ENCODE measurements at regions not wholly inside any gene's neighbourhood (a gene's known extent, or its start where the extent isn't known, plus 50 kb on each side); places are given as distances from the start of the nearest gene placed in this dataset.

- Histone ChIP-seq H3K4me3 (ENCODE audit: low read length in 2 of 2) (no peak overlapping the region), H3K4me1 (ENCODE audit: control insufficient read depth in 1 of 2, insufficient read depth in 2 of 2, low read length in 2 of 2) (peaks cover 3 to 20% of the 10 kb centered on the region in 2 donors), H3K9me3 (ENCODE audit: control insufficient read depth, low read length) (no peaks in the 10 kb centered on the region), H3K27me3 (ENCODE audit: control insufficient read depth in 1 of 2, insufficient read depth in 2 of 2, low read length in 1 of 2) (no peaks in the 10 kb centered on the region), H3K36me3 (ENCODE audit: control insufficient read depth in 1 of 2, insufficient read depth in 2 of 2, low read length in 1 of 2) (no peaks in the 10 kb centered on the region), H3K27ac (ENCODE audit: low read depth in 1 of 2, low read length in 2 of 2) (peak overlapping the region in 1 of 2 donors; percentile 6)
- WGBS, 2 donors = 1 to 8% methylated on average over 3 of the region's 3 CpGs
- intact Hi-C loops (cut with DNase I) = no loop called here
- DNase-seq (no peak), ATAC-seq (ENCODE audit: low FRiP score) (no peak)
Observed at GRCh38 chr15:47412136-47412535, 305.2 kb upstream of the SEMA6D start.

- no peaks in the 10 kb centered on the region for H3K9me3 ChIP-seq (ENCODE audit: control insufficient read depth, low read length)
- no peak overlapping the region for H3K4me3 ChIP-seq (ENCODE audit: low read length in 2 of 2)
- H3K27ac ChIP-seq (ENCODE audit: low read depth in 1 of 2, low read length in 2 of 2) = no peak overlapping the region
- 93 to 96% methylated on average over 4 of the region's 4 CpGs for WGBS, 2 donors
- no peaks in the 10 kb centered on the region for H3K27me3 ChIP-seq (ENCODE audit: control insufficient read depth in 1 of 2, insufficient read depth in 2 of 2, low read length in 1 of 2)
- intact Hi-C loops (cut with DNase I) = no loop called here
- no peaks in the 10 kb centered on the region for H3K36me3 ChIP-seq (ENCODE audit: control insufficient read depth in 1 of 2, insufficient read depth in 2 of 2, low read length in 1 of 2)
- DNase-seq (no peak), ATAC-seq (ENCODE audit: low FRiP score) (no peak)
- H3K4me1 ChIP-seq (ENCODE audit: control insufficient read depth in 1 of 2, insufficient read depth in 2 of 2, low read length in 2 of 2) = peaks cover 3 to 20% of the 10 kb centered on the region in 2 donors
Observed at GRCh38 chr15:47412802-47413201, 304.5 kb upstream of the SEMA6D start.

GRCh38 chr15:47414207-47414606 is 303.1 kb upstream of the SEMA6D start:
- DNase-seq = no peak
- whole genome bisulfite sequencing, 2 donors = 87% methylated on average over 2 of the region's 2 CpGs
- H3K36me3 ChIP-seq (ENCODE audit: control insufficient read depth in 1 of 2, insufficient read depth in 2 of 2, low read length in 1 of 2) = no peaks in the 10 kb centered on the region
- no peak overlapping the region for H3K4me3 ChIP-seq (ENCODE audit: low read length in 2 of 2)
- ATAC-seq (ENCODE audit: low FRiP score) = no peak
- intact Hi-C loops (cut with DNase I) = no loop called here
- H3K4me1 ChIP-seq (ENCODE audit: control insufficient read depth in 1 of 2, insufficient read depth in 2 of 2, low read length in 2 of 2) = peaks cover 0 to 15% of the 10 kb centered on the region in 2 donors
- no peak overlapping the region for H3K27ac ChIP-seq (ENCODE audit: low read depth in 1 of 2, low read length in 2 of 2)
- no peaks in the 10 kb centered on the region for H3K27me3 ChIP-seq (ENCODE audit: control insufficient read depth in 1 of 2, insufficient read depth in 2 of 2, low read length in 1 of 2)
- no peaks in the 10 kb centered on the region for H3K9me3 ChIP-seq (ENCODE audit: control insufficient read depth, low read length)

GRCh38 chr15:47415539-47415971 is 301.8 kb upstream of the SEMA6D start:
- H3K4me1 ChIP-seq (ENCODE audit: control insufficient read depth in 1 of 2, insufficient read depth in 2 of 2, low read length in 2 of 2) = peaks cover 0 to 8% of the 10 kb centered on the region in 2 donors
- no peak overlapping the region for H3K27ac ChIP-seq (ENCODE audit: low read depth in 1 of 2, low read length in 2 of 2)
- intact Hi-C loops (cut with DNase I) = no loop called here
- H3K9me3 ChIP-seq (ENCODE audit: control insufficient read depth, low read length) = no peaks in the 10 kb centered on the region
- DNase-seq (no peak), ATAC-seq (ENCODE audit: low FRiP score) (no peak)
- H3K27me3 ChIP-seq (ENCODE audit: control insufficient read depth in 1 of 2, insufficient read depth in 2 of 2, low read length in 1 of 2) = no peaks in the 10 kb centered on the region
- no peak overlapping the region for H3K4me3 ChIP-seq (ENCODE audit: low read length in 2 of 2)
- no peaks in the 10 kb centered on the region for H3K36me3 ChIP-seq (ENCODE audit: control insufficient read depth in 1 of 2, insufficient read depth in 2 of 2, low read length in 1 of 2)
- WGBS, 2 donors = 81 to 90% methylated on average over 1 of the region's 1 CpG

GRCh38 chr15:47422881-47423665 is 294.2 kb upstream of the SEMA6D start:
- no peaks in the 10 kb centered on the region for H3K9me3 ChIP-seq (ENCODE audit: control insufficient read depth, low read length)
- H3K36me3 ChIP-seq (ENCODE audit: control insufficient read depth in 1 of 2, insufficient read depth in 2 of 2, low read length in 1 of 2) = no peaks in the 10 kb centered on the region
- 29 to 45% methylated on average over 1 of the region's 1 CpG for WGBS, 2 donors
- H3K27ac ChIP-seq (ENCODE audit: low read depth in 1 of 2, low read length in 2 of 2) = no peak overlapping the region
- no peak for DNase-seq
- ATAC-seq (ENCODE audit: low FRiP score) = no peak
- H3K4me3 ChIP-seq (ENCODE audit: low read length in 2 of 2) = no peak overlapping the region
- intact Hi-C loops (cut with DNase I) = no loop called here
- H3K4me1 ChIP-seq (ENCODE audit: control insufficient read depth in 1 of 2, insufficient read depth in 2 of 2, low read length in 2 of 2) = peaks cover 0 to 2% of the 10 kb centered on the region in 2 donors
- no peaks in the 10 kb centered on the region for H3K27me3 ChIP-seq (ENCODE audit: control insufficient read depth in 1 of 2, insufficient read depth in 2 of 2, low read length in 1 of 2)

GRCh38 chr15:47427463-47427862 is 289.8 kb upstream of the SEMA6D start:
- Histone ChIP-seq H3K27me3 (ENCODE audit: control insufficient read depth in 1 of 2, insufficient read depth in 2 of 2, low read length in 1 of 2) (no peaks in the 10 kb centered on the region), H3K27ac (ENCODE audit: low read depth in 1 of 2, low read length in 2 of 2) (no peak overlapping the region), H3K4me3 (ENCODE audit: low read length in 2 of 2) (no peak overlapping the region), H3K9me3 (ENCODE audit: control insufficient read depth, low read length) (no peaks in the 10 kb centered on the region), H3K4me1 (ENCODE audit: control insufficient read depth in 1 of 2, insufficient read depth in 2 of 2, low read length in 2 of 2) (peaks cover 1 to 2% of the 10 kb centered on the region in 2 donors), H3K36me3 (ENCODE audit: control insufficient read depth in 1 of 2, insufficient read depth in 2 of 2, low read length in 1 of 2) (no peaks in the 10 kb centered on the region)
- DNase-seq (no peak), ATAC-seq (ENCODE audit: low FRiP score) (no peak)
- WGBS, 2 donors = 74 to 92% methylated on average over 1 of the region's 1 CpG
- intact Hi-C loops (cut with DNase I) = no loop called here

- Histone ChIP-seq H3K9me3 (ENCODE audit: control insufficient read depth, low read length) (no peaks in the 10 kb centered on the region), H3K27me3 (ENCODE audit: control insufficient read depth in 1 of 2, insufficient read depth in 2 of 2, low read length in 1 of 2) (no peaks in the 10 kb centered on the region), H3K4me1 (ENCODE audit: control insufficient read depth in 1 of 2, insufficient read depth in 2 of 2, low read length in 2 of 2) (peaks cover 0 to 1% of the 10 kb centered on the region in 2 donors), H3K4me3 (ENCODE audit: low read length in 2 of 2) (no peak overlapping the region), H3K36me3 (ENCODE audit: control insufficient read depth in 1 of 2, insufficient read depth in 2 of 2, low read length in 1 of 2) (no peaks in the 10 kb centered on the region), H3K27ac (ENCODE audit: low read depth in 1 of 2, low read length in 2 of 2) (no peak overlapping the region)
- DNase-seq (no peak), ATAC-seq (ENCODE audit: low FRiP score) (no peak)
- intact Hi-C loops (cut with DNase I) = no loop called here
- WGBS, 2 donors = 99 to 100% methylated on average over 1 of the region's 1 CpG
Observed at GRCh38 chr15:47429376-47429775, 287.9 kb upstream of the SEMA6D start.

GRCh38 chr15:47431501-47431900 is 285.8 kb upstream of the SEMA6D start:
- 84 to 91% methylated on average over 3 of the region's 3 CpGs for WGBS, 2 donors
- Histone ChIP-seq H3K36me3 (ENCODE audit: control insufficient read depth in 1 of 2, insufficient read depth in 2 of 2, low read length in 1 of 2) (no peaks in the 10 kb centered on the region), H3K27ac (ENCODE audit: low read depth in 1 of 2, low read length in 2 of 2) (no peak overlapping the region), H3K9me3 (ENCODE audit: control insufficient read depth, low read length) (no peaks in the 10 kb centered on the region), H3K27me3 (ENCODE audit: control insufficient read depth in 1 of 2, insufficient read depth in 2 of 2, low read length in 1 of 2) (no peaks in the 10 kb centered on the region), H3K4me3 (ENCODE audit: low read length in 2 of 2) (no peak overlapping the region), H3K4me1 (ENCODE audit: control insufficient read depth in 1 of 2, insufficient read depth in 2 of 2, low read length in 2 of 2) (peaks cover 1% of the 10 kb centered on the region in 2 donors)
- no peak for ATAC-seq (ENCODE audit: low FRiP score)
- DNase-seq = no peak
- intact Hi-C loops (cut with DNase I) = no loop called here

GRCh38 chr15:47432826-47433225 is 284.5 kb upstream of the SEMA6D start:
- intact Hi-C loops (cut with DNase I) = no loop called here
- no peak for DNase-seq
- no peaks in the 10 kb centered on the region for H3K36me3 ChIP-seq (ENCODE audit: control insufficient read depth in 1 of 2, insufficient read depth in 2 of 2, low read length in 1 of 2)
- no peaks in the 10 kb centered on the region for H3K9me3 ChIP-seq (ENCODE audit: control insufficient read depth, low read length)
- no peak overlapping the region for H3K27ac ChIP-seq (ENCODE audit: low read depth in 1 of 2, low read length in 2 of 2)
- no peak for ATAC-seq (ENCODE audit: low FRiP score)
- peaks cover 1 to 12% of the 10 kb centered on the region in 2 donors for H3K4me1 ChIP-seq (ENCODE audit: control insufficient read depth in 1 of 2, insufficient read depth in 2 of 2, low read length in 2 of 2)
- no peak overlapping the region for H3K4me3 ChIP-seq (ENCODE audit: low read length in 2 of 2)
- no peaks in the 10 kb centered on the region for H3K27me3 ChIP-seq (ENCODE audit: control insufficient read depth in 1 of 2, insufficient read depth in 2 of 2, low read length in 1 of 2)

Data from aorta (tissue), 5 donors.